GM10266 (cell line): ENCODE measurements at regions not wholly inside any gene's neighbourhood (a gene's known extent, or its start where the extent isn't known, plus 50 kb on each side); places are given as distances from the start of the nearest gene placed in this dataset.

Experiments used
- DNase-seq: peaks from one replicate; pipeline ENCODE4 v3.0.0; 2012; ENCODE audit errors: extremely low spot score
- TF ChIP-seq, protein P1 (sequence below): IDR thresholded peaks from 2 replicates; pipeline ENCODE4 v1.5.1; 2012; ENCODE audit warnings: mild to moderate bottlenecking, low read depth; ENCODE audit not compliant: control insufficient read depth, insufficient read depth; ENCODE audit errors: missing control alignments

GRCh38 chr18:25842665-25843064 lies 247.7 kb downstream of the SS18 start:
- no peak for DNase-seq
- TF ChIP-seq, protein P1, sequence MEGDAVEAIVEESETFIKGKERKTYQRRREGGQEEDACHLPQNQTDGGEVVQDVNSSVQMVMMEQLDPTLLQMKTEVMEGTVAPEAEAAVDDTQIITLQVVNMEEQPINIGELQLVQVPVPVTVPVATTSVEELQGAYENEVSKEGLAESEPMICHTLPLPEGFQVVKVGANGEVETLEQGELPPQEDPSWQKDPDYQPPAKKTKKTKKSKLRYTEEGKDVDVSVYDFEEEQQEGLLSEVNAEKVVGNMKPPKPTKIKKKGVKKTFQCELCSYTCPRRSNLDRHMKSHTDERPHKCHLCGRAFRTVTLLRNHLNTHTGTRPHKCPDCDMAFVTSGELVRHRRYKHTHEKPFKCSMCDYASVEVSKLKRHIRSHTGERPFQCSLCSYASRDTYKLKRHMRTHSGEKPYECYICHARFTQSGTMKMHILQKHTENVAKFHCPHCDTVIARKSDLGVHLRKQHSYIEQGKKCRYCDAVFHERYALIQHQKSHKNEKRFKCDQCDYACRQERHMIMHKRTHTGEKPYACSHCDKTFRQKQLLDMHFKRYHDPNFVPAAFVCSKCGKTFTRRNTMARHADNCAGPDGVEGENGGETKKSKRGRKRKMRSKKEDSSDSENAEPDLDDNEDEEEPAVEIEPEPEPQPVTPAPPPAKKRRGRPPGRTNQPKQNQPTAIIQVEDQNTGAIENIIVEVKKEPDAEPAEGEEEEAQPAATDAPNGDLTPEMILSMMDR: no peak

GRCh38 chr18:25834061-25834460 lies 256.4 kb downstream of the SS18 start:
- DNase-seq: no peak
- TF ChIP-seq, protein P1: no peak

- peak; percentile 35 for DNase-seq
- TF ChIP-seq, protein P1: peak; percentile 86
Measured at GRCh38 chr18:25832001-25832604, 258.3 kb downstream of the SS18 start.

- no peak for DNase-seq
- TF ChIP-seq, protein P1: no peak
Measured at GRCh38 chr18:25831301-25831701, 259.1 kb downstream of the SS18 start.

DNA sequence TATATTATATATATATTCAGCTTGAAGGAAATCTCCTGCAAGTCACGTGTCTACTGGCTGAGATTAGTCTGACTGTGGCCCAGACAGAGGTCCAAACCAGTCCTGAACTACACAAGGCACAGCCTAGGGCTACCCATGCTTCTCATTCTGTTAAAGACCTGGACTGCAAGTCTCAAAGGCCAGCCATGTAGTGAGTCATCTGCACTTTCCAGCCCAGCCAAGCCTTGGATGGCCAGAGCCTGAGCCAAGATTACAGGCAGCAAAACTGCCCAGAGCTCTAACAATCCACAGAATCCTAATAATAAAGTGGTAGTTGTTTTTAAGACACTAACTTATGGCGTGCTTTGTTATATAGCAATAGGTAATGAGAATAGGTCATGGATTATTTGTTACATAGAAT lies 259.6 kb downstream of the SS18 start:
- TF ChIP-seq, protein P1: no peak

DNA sequence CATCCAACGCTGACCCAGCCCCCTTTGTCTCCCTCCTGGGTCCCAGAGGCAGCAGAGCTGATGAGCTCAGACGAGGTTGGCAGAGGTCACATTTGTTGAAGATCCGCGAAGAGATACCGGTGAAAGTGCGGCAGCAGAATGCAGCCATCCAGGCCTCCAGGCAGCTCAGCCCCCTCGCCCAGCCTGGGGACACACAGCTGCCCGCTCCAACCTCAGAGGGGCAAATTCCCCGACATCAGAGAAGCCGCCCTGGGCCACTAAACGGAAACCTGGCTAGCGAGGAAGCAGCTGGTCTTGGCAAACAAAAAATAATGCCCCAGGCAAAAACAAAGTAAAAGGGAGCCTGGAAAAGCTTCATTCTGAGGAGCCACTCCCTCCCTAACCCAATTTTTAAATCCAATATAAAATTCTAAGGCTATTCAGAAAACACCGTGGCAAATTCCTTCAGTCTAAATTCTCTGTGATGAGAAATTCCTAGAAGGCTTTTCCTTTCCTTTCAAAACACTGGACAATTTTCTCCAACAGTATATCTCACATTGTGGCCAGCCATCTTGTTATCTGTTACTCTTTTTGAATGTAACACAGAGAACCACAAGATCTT lies 262.4 kb downstream of the SS18 start:
- DNase-seq: no peak
- TF ChIP-seq, protein P1: no peak

More for the DNA sequence above, 259.6 kb downstream of the SS18 start:
- DNase-seq: no peak

DNA sequence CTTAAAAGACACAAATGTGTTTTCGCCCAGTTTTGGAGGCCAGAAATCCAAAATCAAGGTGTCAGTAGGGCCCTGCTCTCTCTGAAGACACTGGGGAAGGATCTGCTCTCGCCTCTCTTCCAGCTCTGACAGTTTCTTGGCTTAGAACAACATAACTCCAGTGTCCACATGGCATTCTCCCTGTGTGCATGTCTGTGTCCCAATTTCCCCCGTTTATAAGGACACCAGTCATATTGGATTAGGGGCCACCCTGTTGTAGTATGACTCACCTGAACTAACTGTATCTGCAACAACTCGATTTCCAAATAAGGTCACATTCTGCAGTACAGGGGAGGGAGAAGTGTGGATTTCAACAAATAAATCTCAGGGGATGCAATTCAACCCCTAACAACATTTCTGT lies 263.2 kb downstream of the SS18 start:
- TF ChIP-seq, protein P1: no peak
- no peak for DNase-seq
